Adipocyte (in vitro differentiated cells): ENCODE measurements at regions not wholly inside any gene's neighbourhood (a gene's known extent, or its start where the extent isn't known, plus 50 kb on each side); places are given as distances from the start of the nearest gene placed in this dataset.

Experiments used
- DNase-seq: peaks from one replicate; pipeline ENCODE4 v3.0.0-alpha.2; 2015; ENCODE audit warnings: low read depth
- H3K27me3 ChIP-seq: replicated peaks from 2 replicates; pipeline ENCODE4 v1.7.0; 2013; ENCODE audit warnings: mild to moderate bottlenecking, low read length, moderate library complexity; ENCODE audit not compliant: control insufficient read depth, insufficient read depth
- H3K36me3 ChIP-seq: 2 replicates; pipeline ENCODE4 v1.7.0; 2013; ENCODE audit warnings: low read length, mild to moderate bottlenecking, moderate library complexity; ENCODE audit not compliant: control insufficient read depth, insufficient read depth, severe bottlenecking
- H3K4me1 ChIP-seq: 2 replicates; pipeline ENCODE4 v1.7.0; 2013; ENCODE audit warnings: mild to moderate bottlenecking, low read length, moderate library complexity; ENCODE audit not compliant: control insufficient read depth, insufficient read depth
- H3K4me3 ChIP-seq: 2 replicates; pipeline ENCODE4 v1.7.0; 2013; ENCODE audit warnings: mild to moderate bottlenecking, low read length, moderate library complexity
- H3K9ac ChIP-seq: 2 replicates; pipeline ENCODE4 v1.7.0; 2013; ENCODE audit warnings: mild to moderate bottlenecking, low read length, moderate library complexity
- H3K9me3 ChIP-seq: 2 replicates; pipeline ENCODE4 v1.7.0; 2013; ENCODE audit warnings: mild to moderate bottlenecking, low read length, moderate library complexity; ENCODE audit not compliant: control insufficient read depth

DNA sequence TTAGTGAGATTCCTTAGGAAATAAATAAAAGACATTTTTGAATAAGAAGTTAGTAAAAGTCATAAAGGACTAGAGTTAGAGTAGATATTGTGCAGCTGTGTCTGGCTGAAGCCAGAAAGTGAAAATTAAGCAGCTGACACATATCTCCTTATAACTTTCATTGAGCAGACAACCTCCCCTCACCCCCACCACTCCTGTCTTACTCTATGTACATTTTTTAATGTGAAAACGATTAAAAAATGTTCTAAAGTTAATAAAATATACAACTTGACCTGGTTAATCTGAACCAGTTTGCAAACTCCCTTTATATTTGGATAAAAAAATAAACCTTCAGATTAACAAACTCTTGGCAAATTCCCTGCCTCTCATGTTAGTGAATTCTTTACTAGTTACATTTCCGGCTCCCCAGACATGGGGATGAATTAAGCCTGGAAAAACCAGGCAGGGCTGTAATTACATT lies 462.8 kb downstream of the MEIS1 start:
- Histone ChIP-seq H3K4me3 (peak overlapping the region; percentile 3), H3K4me1 (peaks cover 25% of the 10 kb centered on the region), H3K36me3 (no peaks in the 10 kb centered on the region), H3K9ac (no peak overlapping the region), H3K9me3 (no peaks in the 10 kb centered on the region), H3K27me3 (no peaks in the 10 kb centered on the region)
- DNase-seq = peak; percentile 42

DNA sequence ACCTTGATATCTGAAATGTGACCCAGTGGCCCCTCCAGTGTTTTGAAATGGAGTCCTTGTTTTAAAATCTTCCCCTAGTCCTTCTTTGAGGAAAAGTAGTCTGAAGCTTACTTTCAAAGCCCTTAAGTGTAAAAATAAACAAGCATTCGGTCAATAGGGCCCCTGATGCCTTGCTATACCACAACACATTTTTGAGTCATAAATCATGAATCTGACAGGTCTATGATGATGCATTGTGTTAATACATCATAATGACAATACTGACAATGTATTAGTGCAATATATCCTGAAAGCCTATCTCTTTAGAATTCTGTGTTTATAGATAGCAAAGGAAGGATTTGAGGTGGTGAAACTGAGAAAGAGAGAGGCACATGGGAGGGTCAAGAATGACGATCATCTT lies 464.2 kb downstream of the MEIS1 start:
- DNase-seq = no peak
- Histone ChIP-seq H3K4me3 (no peak overlapping the region), H3K9ac (no peak overlapping the region), H3K9me3 (no peaks in the 10 kb centered on the region), H3K27me3 (no peaks in the 10 kb centered on the region), H3K36me3 (no peaks in the 10 kb centered on the region), H3K4me1 (peaks cover 25% of the 10 kb centered on the region)

GRCh38 chr2:66899648-66900047 lies 464.7 kb downstream of the MEIS1 start:
- Histone ChIP-seq H3K4me3 (no peak overlapping the region), H3K9me3 (no peaks in the 10 kb centered on the region), H3K27me3 (no peaks in the 10 kb centered on the region), H3K36me3 (no peaks in the 10 kb centered on the region), H3K9ac (no peak overlapping the region), H3K4me1 (peaks cover 25% of the 10 kb centered on the region)
- no peak for DNase-seq

DNA sequence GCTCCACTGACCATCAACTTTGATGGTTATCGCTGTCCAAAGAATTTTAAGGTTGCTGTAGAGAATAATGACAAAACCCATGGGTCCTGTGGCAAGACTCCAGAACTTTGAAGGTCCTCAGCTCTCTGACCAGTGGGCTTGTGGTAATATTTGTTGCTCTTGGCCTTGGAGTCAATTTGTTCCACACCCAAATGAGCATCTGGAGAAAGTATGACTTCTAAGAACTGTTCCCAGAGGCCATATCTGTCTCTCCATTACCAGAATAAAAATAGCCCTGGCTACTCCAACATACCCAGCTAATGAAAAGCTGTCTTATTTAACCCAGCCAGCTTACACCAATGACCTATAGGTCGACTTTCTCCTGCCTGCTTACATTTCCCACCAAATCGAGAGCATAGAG lies 466.4 kb downstream of the MEIS1 start:
- Histone ChIP-seq H3K4me1 (peaks cover 25% of the 10 kb centered on the region), H3K36me3 (no peaks in the 10 kb centered on the region), H3K27me3 (no peaks in the 10 kb centered on the region), H3K9me3 (no peaks in the 10 kb centered on the region), H3K9ac (no peak overlapping the region), H3K4me3 (no peak overlapping the region)
- DNase-seq = peak; percentile 39

GRCh38 chr2:66903183-66903582 lies 468.3 kb downstream of the MEIS1 start:
- H3K27me3 ChIP-seq = no peaks in the 10 kb centered on the region
- no peaks in the 10 kb centered on the region for H3K9me3 ChIP-seq
- H3K36me3 ChIP-seq = no peaks in the 10 kb centered on the region
- no peak overlapping the region for H3K4me3 ChIP-seq
- H3K4me1 ChIP-seq = peaks cover 7% of the 10 kb centered on the region
- no peak for DNase-seq
- H3K9ac ChIP-seq = no peak overlapping the region

DNA sequence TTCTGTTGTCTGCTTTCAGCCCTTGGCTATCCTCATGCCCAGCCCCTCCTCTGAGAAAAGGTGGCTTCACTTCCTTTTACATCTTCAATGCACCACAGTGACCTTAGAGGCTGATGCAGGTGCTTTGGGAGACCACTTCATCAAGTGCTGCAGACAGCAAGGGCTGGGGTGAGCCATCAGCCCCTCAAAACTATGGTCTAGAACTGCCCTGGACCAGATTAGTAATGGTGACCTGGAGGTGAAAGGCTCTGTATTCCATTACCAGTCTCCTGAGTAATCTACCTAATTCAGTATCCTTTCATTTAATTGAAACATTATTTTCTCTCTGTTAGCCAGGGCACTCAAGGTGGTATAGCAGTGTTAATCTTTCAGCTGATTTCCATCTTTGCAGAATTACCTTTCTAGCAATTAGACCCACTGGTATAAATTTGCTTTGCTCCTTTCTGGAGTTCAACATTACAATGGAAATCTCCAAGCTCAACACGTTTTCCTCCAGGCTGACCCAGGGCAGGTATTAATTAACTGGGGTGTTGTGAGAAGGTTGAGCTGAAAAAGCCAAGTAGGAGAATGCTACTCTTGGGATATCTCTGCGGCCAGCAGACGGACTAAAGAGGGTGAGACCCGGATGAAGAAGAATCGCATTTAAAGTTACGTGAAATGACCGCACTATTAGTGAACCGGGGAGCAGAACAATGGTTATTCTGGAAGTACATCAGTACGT lies 469.0 kb downstream of the MEIS1 start:
- Histone ChIP-seq H3K9me3 (no peaks in the 10 kb centered on the region), H3K4me1 (no peaks in the 10 kb centered on the region), H3K9ac (no peak overlapping the region), H3K36me3 (no peaks in the 10 kb centered on the region), H3K27me3 (no peaks in the 10 kb centered on the region), H3K4me3 (no peak overlapping the region)
- no peak for DNase-seq

- Histone ChIP-seq H3K36me3 (no peaks in the 10 kb centered on the region), H3K4me3 (no peak overlapping the region), H3K4me1 (no peaks in the 10 kb centered on the region), H3K9me3 (no peaks in the 10 kb centered on the region), H3K27me3 (no peaks in the 10 kb centered on the region), H3K9ac (no peak overlapping the region)
- peak; percentile 61 for DNase-seq
These were observed 480.3 kb downstream of the MEIS1 start for GRCh38 chr2:66915237-66915636.

DNA sequence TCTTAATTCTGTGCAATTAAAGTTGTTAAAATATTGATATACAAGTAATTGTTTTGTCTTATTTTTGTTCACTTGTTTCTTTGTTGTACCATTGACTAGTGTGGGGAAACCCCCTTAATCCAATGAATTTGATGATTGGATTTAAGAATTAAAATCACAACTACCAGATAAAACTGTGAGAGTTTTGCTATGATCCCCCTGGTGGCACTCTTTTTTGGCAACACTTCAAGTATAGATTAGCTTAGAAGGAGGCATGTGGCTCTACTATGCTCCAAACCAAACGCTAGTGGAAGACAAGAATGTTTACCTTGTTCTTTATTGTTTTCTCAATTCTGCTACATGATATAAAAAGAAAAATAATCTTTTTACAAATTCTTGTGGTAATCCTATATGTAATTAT lies 477.8 kb upstream of the ETAA1 start:
- DNase-seq = no peak
- Histone ChIP-seq H3K27me3 (no peaks in the 10 kb centered on the region), H3K4me3 (no peak overlapping the region), H3K4me1 (no peaks in the 10 kb centered on the region), H3K36me3 (no peaks in the 10 kb centered on the region), H3K9me3 (no peaks in the 10 kb centered on the region), H3K9ac (no peak overlapping the region)

DNA sequence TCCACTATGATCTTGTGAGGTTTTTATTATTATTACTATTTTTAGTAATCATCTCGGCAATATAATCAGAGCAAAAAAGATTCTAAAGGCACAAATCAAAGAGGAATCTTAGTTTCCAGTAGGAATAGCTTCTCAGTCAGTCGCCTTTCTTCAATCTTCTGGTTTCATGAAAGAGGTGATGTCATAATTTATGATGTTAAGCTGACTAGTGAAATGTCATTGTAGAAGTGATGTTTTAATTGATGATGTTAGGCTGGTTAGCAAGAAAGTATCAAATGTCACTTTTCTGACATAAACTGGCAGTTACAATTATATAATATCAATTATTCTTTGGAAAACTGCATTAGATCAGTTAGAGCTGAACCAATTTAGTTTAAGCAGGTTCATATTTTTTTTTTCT lies 476.7 kb upstream of the ETAA1 start:
- H3K4me3 ChIP-seq = no peak overlapping the region
- H3K9ac ChIP-seq = no peak overlapping the region
- no peaks in the 10 kb centered on the region for H3K27me3 ChIP-seq
- DNase-seq = no peak
- H3K9me3 ChIP-seq = no peaks in the 10 kb centered on the region
- H3K4me1 ChIP-seq = no peaks in the 10 kb centered on the region
- H3K36me3 ChIP-seq = no peaks in the 10 kb centered on the region

GRCh38 chr2:66925128-66925527 lies 472.0 kb upstream of the ETAA1 start:
- no peaks in the 10 kb centered on the region for H3K36me3 ChIP-seq
- no peaks in the 10 kb centered on the region for H3K9me3 ChIP-seq
- no peak overlapping the region for H3K4me3 ChIP-seq
- H3K27me3 ChIP-seq = no peaks in the 10 kb centered on the region
- H3K4me1 ChIP-seq = peaks cover 5% of the 10 kb centered on the region
- no peak overlapping the region for H3K9ac ChIP-seq
- no peak for DNase-seq

GRCh38 chr2:66926594-66927112 lies 470.5 kb upstream of the ETAA1 start:
- Histone ChIP-seq H3K36me3 (no peaks in the 10 kb centered on the region), H3K9ac (no peak overlapping the region), H3K4me3 (no peak overlapping the region), H3K9me3 (no peaks in the 10 kb centered on the region), H3K4me1 (peaks cover 12% of the 10 kb centered on the region), H3K27me3 (no peaks in the 10 kb centered on the region)
- no peak for DNase-seq
